NB4 (cell line): ENCODE measurements at regions not wholly inside any gene's neighbourhood (a gene's known extent, or its start where the extent isn't known, plus 50 kb on each side); places are given as distances from the start of the nearest gene placed in this dataset.

Experiments
- MYC ChIP-seq: IDR thresholded peaks from 2 replicates; pipeline ENCODE4 v1.6.1; 2011; ENCODE audit warnings: low read depth, low read length
- POLR2A ChIP-seq: IDR thresholded peaks from 2 replicates; pipeline ENCODE4 v1.6.1; 2011; ENCODE audit warnings: mild to moderate bottlenecking; ENCODE audit not compliant: insufficient read length; ENCODE audit errors: extremely low read depth
- TF ChIP-seq, protein P1 (sequence below): IDR thresholded peaks from one replicate; pipeline ENCODE4 v1.5.1; 2012; ENCODE audit warnings: low read depth, low read length
- TF ChIP-seq, protein P2 (sequence below): IDR thresholded peaks from 2 replicates; pipeline ENCODE4 v1.6.1; 2011; ENCODE audit warnings: low read depth, low read length

GRCh38 chr4:43556262-43556661 lies 663.7 kb downstream of the GRXCR1 start:
- TF ChIP-seq, protein P1, sequence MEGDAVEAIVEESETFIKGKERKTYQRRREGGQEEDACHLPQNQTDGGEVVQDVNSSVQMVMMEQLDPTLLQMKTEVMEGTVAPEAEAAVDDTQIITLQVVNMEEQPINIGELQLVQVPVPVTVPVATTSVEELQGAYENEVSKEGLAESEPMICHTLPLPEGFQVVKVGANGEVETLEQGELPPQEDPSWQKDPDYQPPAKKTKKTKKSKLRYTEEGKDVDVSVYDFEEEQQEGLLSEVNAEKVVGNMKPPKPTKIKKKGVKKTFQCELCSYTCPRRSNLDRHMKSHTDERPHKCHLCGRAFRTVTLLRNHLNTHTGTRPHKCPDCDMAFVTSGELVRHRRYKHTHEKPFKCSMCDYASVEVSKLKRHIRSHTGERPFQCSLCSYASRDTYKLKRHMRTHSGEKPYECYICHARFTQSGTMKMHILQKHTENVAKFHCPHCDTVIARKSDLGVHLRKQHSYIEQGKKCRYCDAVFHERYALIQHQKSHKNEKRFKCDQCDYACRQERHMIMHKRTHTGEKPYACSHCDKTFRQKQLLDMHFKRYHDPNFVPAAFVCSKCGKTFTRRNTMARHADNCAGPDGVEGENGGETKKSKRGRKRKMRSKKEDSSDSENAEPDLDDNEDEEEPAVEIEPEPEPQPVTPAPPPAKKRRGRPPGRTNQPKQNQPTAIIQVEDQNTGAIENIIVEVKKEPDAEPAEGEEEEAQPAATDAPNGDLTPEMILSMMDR, result no peak
- TF ChIP-seq, protein P2, sequence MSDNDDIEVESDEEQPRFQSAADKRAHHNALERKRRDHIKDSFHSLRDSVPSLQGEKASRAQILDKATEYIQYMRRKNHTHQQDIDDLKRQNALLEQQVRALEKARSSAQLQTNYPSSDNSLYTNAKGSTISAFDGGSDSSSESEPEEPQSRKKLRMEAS, result no peak
- TF ChIP-seq POLR2A (no peak), MYC (no peak)
